Activated B cell treated with CpG ODN at 0.5 μM for 24 hours (primary cell): ENCODE measurements at regions not wholly inside any gene's neighbourhood (a gene's known extent, or its start where the extent isn't known, plus 50 kb on each side); places are given as distances from the start of the nearest gene placed in this dataset.

Experiments
- ATAC-seq: fragments of 200-7000 bp; cut with Tn5 transposase; one replicate; pipeline ENCODE4 v1.10.0; 2021; ENCODE audit warnings: low read depth, mild to moderate bottlenecking, moderate library complexity
- CTCF ChIA-PET: fragments of 350-600 bp; sonication (Branson Sonifier 250); formaldehyde crosslinking; loops from one replicate; lab custom pipeline; 2021; ENCODE audit warnings: antibody characterized with exemption; lab: Charles Lee
- POLR2A ChIA-PET: fragments of 350-600 bp; sonication (Branson Sonifier 250); formaldehyde crosslinking; loops from one replicate; lab custom pipeline; 2021; ENCODE audit warnings: antibody characterized with exemption; lab: Charles Lee
- DNase-seq: peaks from one replicate; pipeline ENCODE4 v3.0.0; 2022
- H3K27ac Mint-ChIP-seq: one replicate; pipeline ENCODE4 v1.8.0; 2020; ENCODE audit warnings: mixed read lengths
- H3K27me3 Mint-ChIP-seq: one replicate; pipeline ENCODE4 v1.8.0; 2021; ENCODE audit warnings: mixed read lengths
- H3K36me3 Mint-ChIP-seq: one replicate; pipeline ENCODE4 v1.8.0; 2021; ENCODE audit warnings: low read depth, mixed read lengths
- H3K4me1 Mint-ChIP-seq: one replicate; pipeline ENCODE4 v1.8.0; 2021; ENCODE audit warnings: mixed read lengths
- H3K4me3 Mint-ChIP-seq: one replicate; pipeline ENCODE4 v1.8.0; 2020; ENCODE audit warnings: mild to moderate bottlenecking, mixed read lengths
- H3K9me3 Mint-ChIP-seq: one replicate; pipeline ENCODE4 v1.8.0; 2020; ENCODE audit warnings: mixed read lengths
- intact Hi-C: fragments of 100-400 bp; cut with micrococcal nuclease; formaldehyde crosslinking; loops from one replicate; pipeline ENCODE4 v1.15.1; 2024
- TF ChIP-seq, protein P1 (sequence below): fragments of 200-600 bp; IDR thresholded peaks from one replicate; pipeline ENCODE4 v1.8.0; 2022; ENCODE audit warnings: antibody characterized with exemption, mild to moderate bottlenecking

- POLR2A ChIA-PET = no interaction called here
- Mint-ChIP-seq H3K4me3 (no peak overlapping the region), H3K4me1 (no peaks in the 10 kb centered on the region), H3K36me3 (no peaks in the 10 kb centered on the region), H3K27ac (no peak overlapping the region), H3K27me3 (no peaks in the 10 kb centered on the region), H3K9me3 (no peaks in the 10 kb centered on the region)
- intact Hi-C loops = no loop called here
- ATAC-seq (no peak), DNase-seq (no peak)
- CTCF ChIA-PET = no interaction called here
- TF ChIP-seq, protein P1, sequence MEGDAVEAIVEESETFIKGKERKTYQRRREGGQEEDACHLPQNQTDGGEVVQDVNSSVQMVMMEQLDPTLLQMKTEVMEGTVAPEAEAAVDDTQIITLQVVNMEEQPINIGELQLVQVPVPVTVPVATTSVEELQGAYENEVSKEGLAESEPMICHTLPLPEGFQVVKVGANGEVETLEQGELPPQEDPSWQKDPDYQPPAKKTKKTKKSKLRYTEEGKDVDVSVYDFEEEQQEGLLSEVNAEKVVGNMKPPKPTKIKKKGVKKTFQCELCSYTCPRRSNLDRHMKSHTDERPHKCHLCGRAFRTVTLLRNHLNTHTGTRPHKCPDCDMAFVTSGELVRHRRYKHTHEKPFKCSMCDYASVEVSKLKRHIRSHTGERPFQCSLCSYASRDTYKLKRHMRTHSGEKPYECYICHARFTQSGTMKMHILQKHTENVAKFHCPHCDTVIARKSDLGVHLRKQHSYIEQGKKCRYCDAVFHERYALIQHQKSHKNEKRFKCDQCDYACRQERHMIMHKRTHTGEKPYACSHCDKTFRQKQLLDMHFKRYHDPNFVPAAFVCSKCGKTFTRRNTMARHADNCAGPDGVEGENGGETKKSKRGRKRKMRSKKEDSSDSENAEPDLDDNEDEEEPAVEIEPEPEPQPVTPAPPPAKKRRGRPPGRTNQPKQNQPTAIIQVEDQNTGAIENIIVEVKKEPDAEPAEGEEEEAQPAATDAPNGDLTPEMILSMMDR = no peak
These were observed 619.8 kb downstream of the TBL1XR1 start for GRCh38 chr3:176577447-176577846.

GRCh38 chr3:176574786-176575185, 622.5 kb downstream of the TBL1XR1 start:
- intact Hi-C loops = no loop called here
- ChIA-PET CTCF (no interaction called here), POLR2A (no interaction called here)
- TF ChIP-seq, protein P1 = no peak
- DNase-seq (no peak), ATAC-seq (no peak)
- Mint-ChIP-seq H3K27me3 (no peaks in the 10 kb centered on the region), H3K4me1 (no peaks in the 10 kb centered on the region), H3K4me3 (no peak overlapping the region), H3K27ac (no peak overlapping the region), H3K9me3 (no peaks in the 10 kb centered on the region), H3K36me3 (no peaks in the 10 kb centered on the region)

- Mint-ChIP-seq H3K4me3 (no peak overlapping the region), H3K4me1 (no peaks in the 10 kb centered on the region), H3K36me3 (no peaks in the 10 kb centered on the region), H3K27ac (no peak overlapping the region), H3K27me3 (no peaks in the 10 kb centered on the region), H3K9me3 (no peaks in the 10 kb centered on the region)
- intact Hi-C loops = no loop called here
- POLR2A ChIA-PET = no interaction called here
- DNase-seq = no peak
- TF ChIP-seq, protein P1 = no peak
- no peak for ATAC-seq
- CTCF ChIA-PET = no interaction called here
These were observed 625.4 kb downstream of the TBL1XR1 start for GRCh38 chr3:176571926-176572325.

GRCh38 chr3:176570992-176571391, 626.3 kb downstream of the TBL1XR1 start:
- H3K9me3 Mint-ChIP-seq = no peaks in the 10 kb centered on the region
- no peaks in the 10 kb centered on the region for H3K36me3 Mint-ChIP-seq
- H3K4me3 Mint-ChIP-seq = no peak overlapping the region
- POLR2A ChIA-PET = no interaction called here
- H3K27ac Mint-ChIP-seq = no peak overlapping the region
- no peak for ATAC-seq
- CTCF ChIA-PET = no interaction called here
- H3K27me3 Mint-ChIP-seq = no peaks in the 10 kb centered on the region
- intact Hi-C loops = no loop called here
- no peak for DNase-seq
- no peaks in the 10 kb centered on the region for H3K4me1 Mint-ChIP-seq
- TF ChIP-seq, protein P1 = no peak

GRCh38 chr3:176568189-176568588, 629.1 kb downstream of the TBL1XR1 start:
- Mint-ChIP-seq H3K9me3 (peaks cover 12% of the 10 kb centered on the region), H3K4me3 (no peak overlapping the region), H3K4me1 (no peaks in the 10 kb centered on the region), H3K27ac (no peak overlapping the region), H3K27me3 (no peaks in the 10 kb centered on the region), H3K36me3 (no peaks in the 10 kb centered on the region)
- TF ChIP-seq, protein P1 = no peak
- DNase-seq = no peak
- no peak for ATAC-seq
- ChIA-PET CTCF (no interaction called here), POLR2A (no interaction called here)
- intact Hi-C loops = no loop called here
